ENCODE measurements at regions not wholly inside any gene's neighbourhood (a gene's known extent, or its start where the extent isn't known, plus 50 kb on each side); places are given as distances from the start of the nearest gene placed in this dataset.

- TF ChIP-seq ESRRA (CRISPR knock-in tag; IDR thresholded peaks at IDR 0.05; ENCODE audit: borderline replicate concordance) (no peak), CTCF (IDR thresholded peaks at IDR 0.05) (no peak), E2F4 (CRISPR knock-in tag; IDR thresholded peaks at IDR 0.05; ENCODE audit: borderline replicate concordance, low read depth) (no peak), E2F1 (CRISPR knock-in tag; IDR thresholded peaks at IDR 0.05) (no peak), SP1 (CRISPR knock-in tag; conservative IDR thresholded peaks at IDR 0.05) (no peak)
Observed at GRCh38 chr12:85644508-85644907, 191.7 kb downstream of the RASSF9 start.

Measured in WTC11 (cell line).